ENCODE measurements at regions not wholly inside any gene's neighbourhood (a gene's known extent, or its start where the extent isn't known, plus 50 kb on each side); places are given as distances from the start of the nearest gene placed in this dataset.
A peak's percentile ranks its signal among the peaks of the same experiment; 100 is the strongest.

GRCh38 chr4:137998666-137999429, 243.3 kb downstream of the SLC7A11 start:
- no peaks in the 10 kb centered on the region for H3K27me3 Mint-ChIP-seq (ENCODE audit: unreplicated experiment)
- peaks cover 6% of the 10 kb centered on the region for H3K9me3 Mint-ChIP-seq (ENCODE audit: unreplicated experiment)
- TF ChIP-seq CTCF (IDR thresholded peaks at IDR 0.05), result no peak
- no peak overlapping the region for H3K4me3 Mint-ChIP-seq (ENCODE audit: unreplicated experiment)
- no peak for DNase-seq (ENCODE audit: extremely low spot score, unreplicated experiment)
- no peaks in the 10 kb centered on the region for H3K36me3 Mint-ChIP-seq (ENCODE audit: unreplicated experiment)
- H3K27ac Mint-ChIP-seq (ENCODE audit: unreplicated experiment), result peak overlapping the region; percentile 48
- peaks cover 24% of the 10 kb centered on the region for H3K4me1 Mint-ChIP-seq (ENCODE audit: unreplicated experiment)

- Mint-ChIP-seq H3K36me3 (ENCODE audit: unreplicated experiment) (no peaks in the 10 kb centered on the region), H3K9me3 (ENCODE audit: unreplicated experiment) (peaks cover 6% of the 10 kb centered on the region), H3K4me3 (ENCODE audit: unreplicated experiment) (no peak overlapping the region), H3K27ac (ENCODE audit: unreplicated experiment) (no peak overlapping the region), H3K27me3 (ENCODE audit: unreplicated experiment) (no peaks in the 10 kb centered on the region), H3K4me1 (ENCODE audit: unreplicated experiment) (peaks cover 20% of the 10 kb centered on the region)
- DNase-seq (ENCODE audit: extremely low spot score, unreplicated experiment), result no peak
- no peak for TF ChIP-seq CTCF (IDR thresholded peaks at IDR 0.05)
Measured at GRCh38 chr4:137997496-137997895, 244.7 kb downstream of the SLC7A11 start.

- H3K27ac Mint-ChIP-seq (ENCODE audit: unreplicated experiment), result no peak overlapping the region
- H3K4me1 Mint-ChIP-seq (ENCODE audit: unreplicated experiment), result peaks cover 20% of the 10 kb centered on the region
- TF ChIP-seq CTCF (IDR thresholded peaks at IDR 0.05), result no peak
- H3K4me3 Mint-ChIP-seq (ENCODE audit: unreplicated experiment), result no peak overlapping the region
- peaks cover 6% of the 10 kb centered on the region for H3K9me3 Mint-ChIP-seq (ENCODE audit: unreplicated experiment)
- no peaks in the 10 kb centered on the region for H3K36me3 Mint-ChIP-seq (ENCODE audit: unreplicated experiment)
- DNase-seq (ENCODE audit: extremely low spot score, unreplicated experiment), result no peak
- no peaks in the 10 kb centered on the region for H3K27me3 Mint-ChIP-seq (ENCODE audit: unreplicated experiment)
Measured at GRCh38 chr4:137994853-137995252, 247.3 kb downstream of the SLC7A11 start.

- Mint-ChIP-seq H3K4me1 (ENCODE audit: unreplicated experiment) (peaks cover 6% of the 10 kb centered on the region), H3K27ac (ENCODE audit: unreplicated experiment) (no peak overlapping the region), H3K4me3 (ENCODE audit: unreplicated experiment) (no peak overlapping the region), H3K36me3 (ENCODE audit: unreplicated experiment) (no peaks in the 10 kb centered on the region), H3K27me3 (ENCODE audit: unreplicated experiment) (no peaks in the 10 kb centered on the region), H3K9me3 (ENCODE audit: unreplicated experiment) (peaks cover 6% of the 10 kb centered on the region)
- no peak for TF ChIP-seq CTCF (IDR thresholded peaks at IDR 0.05)
- DNase-seq (ENCODE audit: extremely low spot score, unreplicated experiment), result no peak
Measured at GRCh38 chr4:137993232-137993631, 248.9 kb downstream of the SLC7A11 start.

- Mint-ChIP-seq H3K9me3 (ENCODE audit: unreplicated experiment) (peaks cover 7% of the 10 kb centered on the region), H3K4me1 (ENCODE audit: unreplicated experiment) (peaks cover 4% of the 10 kb centered on the region), H3K27me3 (ENCODE audit: unreplicated experiment) (no peaks in the 10 kb centered on the region), H3K27ac (ENCODE audit: unreplicated experiment) (peak overlapping the region; percentile 39), H3K36me3 (ENCODE audit: unreplicated experiment) (no peaks in the 10 kb centered on the region), H3K4me3 (ENCODE audit: unreplicated experiment) (no peak overlapping the region)
- DNase-seq (ENCODE audit: extremely low spot score, unreplicated experiment), result no peak
- TF ChIP-seq CTCF (IDR thresholded peaks at IDR 0.05), result no peak
Measured at GRCh38 chr4:137981277-137981676, 260.9 kb downstream of the SLC7A11 start.
